ENCODE measurements at regions not wholly inside any gene's neighbourhood (a gene's known extent, or its start where the extent isn't known, plus 50 kb on each side); places are given as distances from the start of the nearest gene placed in this dataset.
"Not testable (repeated sequence)": the region's sequence is repeated elsewhere in the genome, so short reads cannot be mapped to it uniquely, and the experiment has no call there.

- no peak for DNase-seq (ENCODE audit: low read depth)
- H3K4me3 ChIP-seq (ENCODE audit: low read depth, low read length) = no peak overlapping the region
- TF ChIP-seq CTCF (IDR thresholded peaks at IDR 0.05; ENCODE audit: insufficient read depth, low read depth, low read length) = no peak
These were observed 173.9 kb downstream of the PYDC2 start for GRCh38 chr3:191634902-191635301.

GRCh38 chr3:191637611-191638010 is 176.6 kb downstream of the PYDC2 start:
- H3K4me3 ChIP-seq (ENCODE audit: low read depth, low read length) = no peak overlapping the region
- no peak for DNase-seq (ENCODE audit: low read depth)
- TF ChIP-seq CTCF (IDR thresholded peaks at IDR 0.05; ENCODE audit: insufficient read depth, low read depth, low read length) = no peak

GRCh38 chr3:191641789-191642188 is 180.8 kb downstream of the PYDC2 start:
- no peak for DNase-seq (ENCODE audit: low read depth)
- no peak overlapping the region for H3K4me3 ChIP-seq (ENCODE audit: low read depth, low read length)
- TF ChIP-seq CTCF (IDR thresholded peaks at IDR 0.05; ENCODE audit: insufficient read depth, low read depth, low read length) = no peak

GRCh38 chr3:191644291-191644690 is 183.3 kb downstream of the PYDC2 start:
- H3K4me3 ChIP-seq (ENCODE audit: low read depth, low read length) = no peak overlapping the region
- DNase-seq (ENCODE audit: low read depth) = no peak
- no peak for TF ChIP-seq CTCF (IDR thresholded peaks at IDR 0.05; ENCODE audit: insufficient read depth, low read depth, low read length)

GRCh38 chr3:191646242-191646641 is 185.3 kb downstream of the PYDC2 start:
- DNase-seq (ENCODE audit: low read depth) = no peak
- H3K4me3 ChIP-seq (ENCODE audit: low read depth, low read length) = no peak overlapping the region
- TF ChIP-seq CTCF (IDR thresholded peaks at IDR 0.05; ENCODE audit: insufficient read depth, low read depth, low read length) = no peak

- no peak for TF ChIP-seq CTCF (IDR thresholded peaks at IDR 0.05; ENCODE audit: insufficient read depth, low read depth, low read length)
- no peak overlapping the region for H3K4me3 ChIP-seq (ENCODE audit: low read depth, low read length)
- no peak for DNase-seq (ENCODE audit: low read depth)
These were observed 187.8 kb downstream of the PYDC2 start for GRCh38 chr3:191648787-191649186.

- no peak for DNase-seq (ENCODE audit: low read depth)
- no peak for TF ChIP-seq CTCF (IDR thresholded peaks at IDR 0.05; ENCODE audit: insufficient read depth, low read depth, low read length)
- no peak overlapping the region for H3K4me3 ChIP-seq (ENCODE audit: low read depth, low read length)
These were observed 188.7 kb downstream of the PYDC2 start for GRCh38 chr3:191649626-191650025.

- H3K4me3 ChIP-seq (ENCODE audit: low read depth, low read length); DNase-seq (ENCODE audit: low read depth): not testable (repeated sequence)
These were observed 197.9 kb downstream of the PYDC2 start for GRCh38 chr3:191658781-191659419.

- not testable (repeated sequence) for DNase-seq (ENCODE audit: low read depth); H3K4me3 ChIP-seq (ENCODE audit: low read depth, low read length)
These were observed 201.2 kb downstream of the PYDC2 start for GRCh38 chr3:191662150-191662549.
